ENCODE measurements at regions not wholly inside any gene's neighbourhood (a gene's known extent, or its start where the extent isn't known, plus 50 kb on each side); places are given as distances from the start of the nearest gene placed in this dataset.

GRCh38 chr3:177772908-177773557, 575.8 kb upstream of the TBL1XR1 start:
- TF ChIP-seq CTCF (IDR thresholded peaks at IDR 0.05) = no peak
- DNase-seq (ENCODE audit: low spot score) = no peak
- no peak for ATAC-seq (ENCODE audit: low FRiP score)

GRCh38 chr3:177773717-177774116, 576.4 kb upstream of the TBL1XR1 start:
- TF ChIP-seq CTCF (IDR thresholded peaks at IDR 0.05) = no peak
- ATAC-seq (ENCODE audit: low FRiP score) (no peak), DNase-seq (ENCODE audit: low spot score) (no peak)

- no peak for TF ChIP-seq CTCF (IDR thresholded peaks at IDR 0.05)
- DNase-seq (ENCODE audit: low spot score) (no peak), ATAC-seq (ENCODE audit: low FRiP score) (no peak)
Measured at GRCh38 chr3:177776661-177777101, 579.4 kb upstream of the TBL1XR1 start.

DNA sequence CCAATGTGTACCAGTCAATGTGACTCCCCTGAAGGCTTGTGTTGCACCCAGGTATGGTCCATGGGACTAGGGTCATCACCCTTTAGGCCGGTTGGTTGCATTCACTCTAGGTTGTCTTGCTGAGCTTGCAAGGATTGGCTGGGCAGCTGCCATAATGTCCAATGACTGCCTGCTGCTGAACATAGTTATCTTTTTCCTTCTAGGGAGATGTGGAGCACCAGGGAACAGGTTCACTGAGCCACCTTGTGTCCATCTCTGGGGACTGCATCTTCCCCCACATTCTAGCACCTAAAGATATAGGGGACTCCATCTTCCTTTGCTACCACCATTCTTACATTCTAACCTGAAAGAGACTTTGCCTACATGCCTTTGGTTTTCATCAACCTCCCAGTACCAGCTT, 580.4 kb upstream of the TBL1XR1 start:
- no peak for TF ChIP-seq CTCF (IDR thresholded peaks at IDR 0.05)
- DNase-seq (ENCODE audit: low spot score) (no peak), ATAC-seq (ENCODE audit: low FRiP score) (peak; percentile 37)

DNA sequence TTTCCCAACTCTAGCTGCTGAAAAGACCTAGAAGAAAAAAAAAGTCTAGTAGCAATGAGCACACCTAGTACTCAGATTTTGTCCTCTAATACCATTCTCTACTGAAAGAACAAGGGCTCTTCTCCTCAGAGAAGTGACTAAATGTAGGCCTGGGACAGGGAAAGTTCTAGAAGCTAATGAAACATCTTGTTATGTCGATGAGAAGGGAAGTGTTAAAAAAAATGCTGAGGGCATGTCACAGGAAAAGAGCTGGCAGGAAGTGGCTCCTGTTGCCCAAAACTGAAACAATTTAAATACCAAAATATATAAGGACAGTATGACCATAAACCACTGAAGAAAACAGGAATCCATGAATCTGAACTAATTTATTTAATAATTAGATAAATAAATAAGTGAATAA, 581.4 kb upstream of the TBL1XR1 start:
- DNase-seq (ENCODE audit: low spot score) = no peak
- no peak for TF ChIP-seq CTCF (IDR thresholded peaks at IDR 0.05)
- no peak for ATAC-seq (ENCODE audit: low FRiP score)

- DNase-seq (ENCODE audit: low spot score) (no peak), ATAC-seq (ENCODE audit: low FRiP score) (no peak)
- TF ChIP-seq CTCF (IDR thresholded peaks at IDR 0.05) = no peak
Measured at GRCh38 chr3:177781686-177782161, 584.4 kb upstream of the TBL1XR1 start.

GRCh38 chr3:177783338-177783737, 586.1 kb upstream of the TBL1XR1 start:
- DNase-seq (ENCODE audit: low spot score) = no peak
- TF ChIP-seq CTCF (IDR thresholded peaks at IDR 0.05) = no peak
- ATAC-seq (ENCODE audit: low FRiP score) = no peak

Measured in omental fat pad (tissue), 3 donors.